Activated naive CD4-positive, alpha-beta T cell treated with anti-CD3 and anti-CD28 coated beads for 36 hours (primary cell): ENCODE measurements at regions not wholly inside any gene's neighbourhood (a gene's known extent, or its start where the extent isn't known, plus 50 kb on each side); places are given as distances from the start of the nearest gene placed in this dataset.

ENCODE experiments used
- CTCF ChIA-PET: fragments of 350-600 bp; sonication (Branson Sonifier 250); formaldehyde crosslinking; loops from one replicate; lab custom pipeline; 2021; ENCODE audit warnings: antibody characterized with exemption; lab: Charles Lee
- DNase-seq: peaks from one replicate; pipeline ENCODE4 v3.0.0-alpha.2; 2020
- H3K27ac Mint-ChIP-seq: one replicate; pipeline ENCODE4 v1.8.0; 2021; ENCODE audit warnings: mild to moderate bottlenecking, mixed read lengths
- H3K27me3 Mint-ChIP-seq: one replicate; pipeline ENCODE4 v1.8.0; 2021; ENCODE audit warnings: low read depth, mixed read lengths
- H3K36me3 Mint-ChIP-seq: one replicate; pipeline ENCODE4 v1.8.0; 2021; ENCODE audit warnings: low read depth, mixed read lengths
- H3K4me1 Mint-ChIP-seq: one replicate; pipeline ENCODE4 v1.8.0; 2021; ENCODE audit warnings: low read depth, mixed read lengths
- H3K4me3 Mint-ChIP-seq: one replicate; pipeline ENCODE4 v1.8.0; 2021; ENCODE audit warnings: mild to moderate bottlenecking, moderate library complexity, mixed read lengths
- H3K9me3 Mint-ChIP-seq: one replicate; pipeline ENCODE4 v1.8.0; 2021; ENCODE audit warnings: mixed read lengths
- intact Hi-C: fragments of 100-400 bp; cut with micrococcal nuclease; formaldehyde crosslinking; loops from one replicate; pipeline ENCODE4 v1.15.1; 2023

- Mint-ChIP-seq H3K27ac (no peak overlapping the region), H3K4me3 (no peak overlapping the region), H3K27me3 (peaks cover 44% of the 10 kb centered on the region), H3K9me3 (peaks cover 7% of the 10 kb centered on the region), H3K36me3 (no peaks in the 10 kb centered on the region), H3K4me1 (peaks cover 4% of the 10 kb centered on the region)
- intact Hi-C loops = loop anchor here (1.0 kb wide), 2 partner anchors 26 to 231 kb away; no protein-coding TSS in a partner anchor
- DNase-seq = peak; percentile 81
- CTCF ChIA-PET = interaction anchor here (0.6 to 1.4 kb wide), 10 partner anchors 20 to 1290 kb away, joined by 3 to 7 read pairs (median 3); no protein-coding TSS in a partner anchor
These were observed 458.0 kb upstream of the ASIC2 start for GRCh38 chr17:33750943-33751701.

DNA sequence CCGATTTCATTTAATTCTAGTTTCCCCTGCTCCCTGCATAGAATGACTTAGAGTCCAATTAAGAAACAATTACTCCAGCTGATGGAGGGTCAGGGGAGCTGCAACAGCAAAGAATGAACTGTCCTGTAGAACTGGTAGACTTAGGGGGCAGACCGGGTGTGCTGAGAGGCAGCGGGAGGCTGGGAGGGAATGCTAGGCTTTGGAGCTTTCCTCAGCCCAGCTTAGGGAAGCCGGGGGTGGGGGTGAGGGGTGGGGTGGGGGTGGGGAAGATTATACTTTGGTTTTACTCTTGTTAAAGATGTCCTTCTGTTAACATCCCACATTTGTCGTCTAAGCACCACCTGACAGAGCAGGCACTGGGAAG is 458.6 kb upstream of the ASIC2 start:
- Mint-ChIP-seq H3K36me3 (no peaks in the 10 kb centered on the region), H3K27ac (no peak overlapping the region), H3K4me1 (peaks cover 4% of the 10 kb centered on the region), H3K27me3 (peaks cover 44% of the 10 kb centered on the region), H3K4me3 (no peak overlapping the region), H3K9me3 (peaks cover 7% of the 10 kb centered on the region)
- DNase-seq = no peak
- CTCF ChIA-PET = no interaction called here
- intact Hi-C loops = loop anchor here (1.0 kb wide), 2 partner anchors 26 to 231 kb away; no protein-coding TSS in a partner anchor

DNA sequence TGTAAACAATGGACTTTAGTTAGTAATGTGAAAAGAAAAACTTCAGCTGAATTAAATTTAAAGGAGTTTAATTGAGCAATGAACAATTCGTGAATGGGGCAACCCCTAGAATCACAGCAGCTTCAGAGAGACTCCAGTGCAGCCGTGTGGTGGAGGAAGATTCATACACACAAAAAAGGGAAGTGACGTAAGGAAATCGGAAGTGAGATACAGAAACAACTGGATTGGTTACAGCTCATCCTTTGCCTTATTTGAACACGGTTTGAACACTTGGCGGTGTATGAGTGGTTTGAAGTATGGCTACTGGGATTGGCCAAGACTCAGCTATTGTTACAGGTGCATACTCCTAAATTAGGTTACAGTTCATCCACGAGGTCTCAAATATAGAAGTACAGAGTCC is 460.4 kb upstream of the ASIC2 start:
- Mint-ChIP-seq H3K36me3 (no peaks in the 10 kb centered on the region), H3K9me3 (peaks cover 7% of the 10 kb centered on the region), H3K27me3 (peaks cover 40% of the 10 kb centered on the region), H3K4me3 (no peak overlapping the region), H3K27ac (no peak overlapping the region), H3K4me1 (peaks cover 4% of the 10 kb centered on the region)
- DNase-seq = no peak
- CTCF ChIA-PET = no interaction called here
- intact Hi-C loops = no loop called here

DNA sequence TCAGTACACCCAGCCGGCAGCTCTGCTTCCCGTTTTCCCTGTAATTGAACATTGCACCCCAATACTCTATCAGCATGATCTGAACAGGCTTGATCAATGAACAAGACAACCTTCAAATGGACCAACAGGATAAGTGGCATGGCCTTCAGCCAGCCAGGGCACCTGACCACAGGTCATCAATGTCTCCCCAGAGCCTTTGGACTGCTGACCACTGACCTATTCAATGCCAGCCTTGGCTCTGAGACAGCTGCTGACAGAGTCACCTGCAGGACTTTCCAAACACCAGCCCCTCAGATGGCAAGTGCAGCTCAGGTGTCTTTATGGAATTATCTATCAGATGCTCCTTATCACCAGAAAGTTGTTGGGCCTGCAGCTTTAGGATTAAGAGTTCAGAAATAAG is 462.9 kb upstream of the ASIC2 start:
- DNase-seq = no peak
- CTCF ChIA-PET = no interaction called here
- Mint-ChIP-seq H3K27ac (no peak overlapping the region), H3K4me3 (no peak overlapping the region), H3K4me1 (peaks cover 4% of the 10 kb centered on the region), H3K9me3 (peaks cover 7% of the 10 kb centered on the region), H3K27me3 (peaks cover 34% of the 10 kb centered on the region), H3K36me3 (no peaks in the 10 kb centered on the region)
- intact Hi-C loops = no loop called here

DNA sequence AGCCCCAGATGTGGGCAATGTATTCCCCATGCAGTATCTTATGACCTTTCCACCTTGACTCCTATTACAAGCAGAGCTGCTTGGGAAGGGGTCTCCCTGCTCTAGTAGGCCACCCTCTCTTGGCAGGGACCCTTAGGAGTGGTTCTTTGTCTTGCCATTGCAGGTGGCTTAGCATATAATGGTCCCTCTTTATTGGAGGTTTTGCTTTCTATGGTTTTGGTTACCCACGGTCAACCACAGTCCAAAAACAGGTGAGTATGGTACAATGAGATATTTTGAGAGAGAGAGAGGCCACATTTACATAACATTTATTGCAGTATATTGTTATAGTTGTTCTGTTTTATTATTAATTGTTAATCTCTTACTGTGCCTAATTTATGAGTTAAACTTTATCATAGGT is 472.8 kb upstream of the ASIC2 start:
- H3K9me3 Mint-ChIP-seq = no peaks in the 10 kb centered on the region
- no peaks in the 10 kb centered on the region for H3K36me3 Mint-ChIP-seq
- CTCF ChIA-PET = no interaction called here
- H3K4me1 Mint-ChIP-seq = no peaks in the 10 kb centered on the region
- H3K27ac Mint-ChIP-seq = no peak overlapping the region
- intact Hi-C loops = no loop called here
- no peak overlapping the region for H3K4me3 Mint-ChIP-seq
- no peak for DNase-seq
- H3K27me3 Mint-ChIP-seq = peaks cover 17% of the 10 kb centered on the region

- DNase-seq = no peak
- Mint-ChIP-seq H3K4me3 (no peak overlapping the region), H3K27ac (no peak overlapping the region), H3K9me3 (no peaks in the 10 kb centered on the region), H3K36me3 (no peaks in the 10 kb centered on the region), H3K4me1 (no peaks in the 10 kb centered on the region), H3K27me3 (peaks cover 20% of the 10 kb centered on the region)
- CTCF ChIA-PET = interaction anchor here (0.7 kb wide), 1 partner anchor 594 kb away, joined by 3 read pairs; no protein-coding TSS in a partner anchor
- intact Hi-C loops = no loop called here
These were observed 473.6 kb upstream of the ASIC2 start for GRCh38 chr17:33766721-33767120.

DNA sequence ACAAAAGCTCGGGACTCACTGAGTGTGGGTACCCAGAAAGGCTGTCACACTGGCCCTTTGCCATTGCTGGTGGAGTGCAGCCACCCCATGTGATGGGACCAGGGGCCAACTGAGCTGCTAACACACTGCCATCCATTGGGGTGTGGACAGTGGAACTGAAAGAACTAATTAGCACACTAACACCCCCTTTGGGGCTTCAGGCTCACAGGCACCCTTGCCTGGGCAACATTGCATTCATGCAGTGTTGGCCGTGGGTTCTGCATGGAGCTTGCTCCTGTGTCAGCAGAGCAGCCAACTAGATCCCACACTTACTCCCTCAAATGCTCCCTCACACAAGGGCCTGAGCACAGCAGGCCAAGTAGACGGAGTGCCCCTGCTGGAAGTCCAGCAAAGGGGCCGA is 476.0 kb upstream of the ASIC2 start:
- no peaks in the 10 kb centered on the region for H3K36me3 Mint-ChIP-seq
- DNase-seq = no peak
- no peak overlapping the region for H3K27ac Mint-ChIP-seq
- intact Hi-C loops = no loop called here
- CTCF ChIA-PET = interaction anchor here (0.7 to 1.3 kb wide), 2 partner anchors 10 to 13 kb away, joined by 3 read pairs; no protein-coding TSS in a partner anchor
- H3K27me3 Mint-ChIP-seq = peaks cover 20% of the 10 kb centered on the region
- no peaks in the 10 kb centered on the region for H3K4me1 Mint-ChIP-seq
- H3K4me3 Mint-ChIP-seq = no peak overlapping the region
- H3K9me3 Mint-ChIP-seq = no peaks in the 10 kb centered on the region

- Mint-ChIP-seq H3K4me3 (no peak overlapping the region), H3K9me3 (no peaks in the 10 kb centered on the region), H3K27me3 (peaks cover 24% of the 10 kb centered on the region), H3K4me1 (no peaks in the 10 kb centered on the region), H3K27ac (no peak overlapping the region), H3K36me3 (no peaks in the 10 kb centered on the region)
- DNase-seq = no peak
- intact Hi-C loops = loop anchor here (10.0 kb wide), 1 partner anchor 588 kb away; the partner anchor contains the start of gene CCL1
- CTCF ChIA-PET = interaction anchor here (5.9 kb wide), 1 partner anchor 369 kb away, joined by 35 read pairs; no protein-coding TSS in a partner anchor
These were observed 478.8 kb upstream of the CCL2 start for GRCh38 chr17:33776304-33776703.

DNA sequence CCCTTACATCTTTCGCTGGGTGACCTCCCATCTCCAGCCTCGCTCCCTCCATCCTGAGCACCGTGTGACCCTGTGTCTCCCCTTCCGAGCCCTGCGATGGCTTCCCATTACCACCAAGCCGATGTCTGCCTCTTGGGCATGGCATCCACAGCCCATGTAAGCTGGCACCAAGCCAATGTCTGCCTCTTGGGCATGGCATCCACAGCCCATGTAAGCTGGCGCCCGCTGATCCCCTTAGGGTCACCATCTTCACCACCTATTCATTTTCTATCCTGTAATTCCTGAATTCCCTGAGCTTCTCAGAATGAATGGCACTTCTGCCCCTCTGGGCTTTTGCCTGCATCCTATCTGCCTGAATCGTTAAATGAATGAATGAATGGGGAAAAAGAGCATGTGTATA is 478.2 kb upstream of the CCL2 start:
- no peaks in the 10 kb centered on the region for H3K9me3 Mint-ChIP-seq
- peaks cover 24% of the 10 kb centered on the region for H3K27me3 Mint-ChIP-seq
- no peak overlapping the region for H3K4me3 Mint-ChIP-seq
- H3K4me1 Mint-ChIP-seq = no peaks in the 10 kb centered on the region
- intact Hi-C loops = loop anchor here (10.0 kb wide), 1 partner anchor 588 kb away; the partner anchor contains the start of gene CCL1
- no peaks in the 10 kb centered on the region for H3K36me3 Mint-ChIP-seq
- CTCF ChIA-PET = interaction anchor here (0.7 to 5.9 kb wide), 2 partner anchors 369 to 439 kb away, joined by 3 to 35 read pairs; no protein-coding TSS in a partner anchor
- DNase-seq = no peak
- H3K27ac Mint-ChIP-seq = no peak overlapping the region

- CTCF ChIA-PET = interaction anchor here (5.9 kb wide), 1 partner anchor 368 kb away, joined by 35 read pairs; no protein-coding TSS in a partner anchor
- H3K27me3 Mint-ChIP-seq = peaks cover 22% of the 10 kb centered on the region
- H3K9me3 Mint-ChIP-seq = no peaks in the 10 kb centered on the region
- H3K4me3 Mint-ChIP-seq = no peak overlapping the region
- H3K4me1 Mint-ChIP-seq = no peaks in the 10 kb centered on the region
- no peak overlapping the region for H3K27ac Mint-ChIP-seq
- DNase-seq = no peak
- no peaks in the 10 kb centered on the region for H3K36me3 Mint-ChIP-seq
- intact Hi-C loops = loop anchor here (2.0 to 10.0 kb wide), 2 partner anchors 369 to 587 kb away; partner anchors contain the start of gene CCL1
These were observed 477.4 kb upstream of the CCL2 start for GRCh38 chr17:33777674-33778073.

GRCh38 chr17:33778505-33779233 is 476.4 kb upstream of the CCL2 start:
- CTCF ChIA-PET = interaction anchor here (1.0 to 5.9 kb wide), 4 partner anchors 10 to 367 kb away, joined by 3 to 35 read pairs (median 3); no protein-coding TSS in a partner anchor
- Mint-ChIP-seq H3K27ac (no peak overlapping the region), H3K27me3 (peaks cover 20% of the 10 kb centered on the region), H3K4me3 (no peak overlapping the region), H3K36me3 (no peaks in the 10 kb centered on the region), H3K9me3 (no peaks in the 10 kb centered on the region), H3K4me1 (no peaks in the 10 kb centered on the region)
- DNase-seq = no peak
- intact Hi-C loops = loop anchor here (2.0 to 10.0 kb wide), 2 partner anchors 368 to 586 kb away; partner anchors contain the start of gene CCL1

DNA sequence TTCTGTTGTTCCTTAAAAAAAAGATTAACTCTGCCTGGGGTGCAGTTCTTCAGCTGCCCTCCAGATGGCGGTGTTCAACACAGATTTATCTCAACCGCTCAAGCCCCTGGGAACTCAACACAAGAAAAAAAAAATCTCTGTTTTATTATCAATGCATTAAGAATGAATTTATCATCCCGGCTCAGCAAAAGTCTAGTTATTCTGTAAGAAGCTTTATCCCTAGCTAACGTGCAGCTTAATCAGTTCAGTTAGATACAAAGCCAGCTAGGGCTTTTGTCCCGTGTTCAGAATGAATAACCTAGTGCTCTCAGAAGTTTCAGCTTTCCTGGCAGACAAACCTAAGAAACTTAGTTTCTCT is 475.9 kb upstream of the CCL2 start:
- Mint-ChIP-seq H3K36me3 (no peaks in the 10 kb centered on the region), H3K27me3 (peaks cover 20% of the 10 kb centered on the region), H3K27ac (no peak overlapping the region), H3K9me3 (no peaks in the 10 kb centered on the region), H3K4me1 (no peaks in the 10 kb centered on the region), H3K4me3 (no peak overlapping the region)
- DNase-seq = peak; percentile 57
- intact Hi-C loops = loop anchor here (2.0 to 10.0 kb wide), 2 partner anchors 368 to 586 kb away; partner anchors contain the start of gene CCL1
- CTCF ChIA-PET = interaction anchor here (0.7 to 5.9 kb wide), 6 partner anchors 10 to 1019 kb away, joined by 3 to 35 read pairs (median 3); no protein-coding TSS in a partner anchor
